Right lobe of liver (tissue), 4 donors: ENCODE measurements at regions not wholly inside any gene's neighbourhood (a gene's known extent, or its start where the extent isn't known, plus 50 kb on each side); places are given as distances from the start of the nearest gene placed in this dataset.

Source experiments
- CTCF ChIP-seq, 4 donors: fragments of 200-600 bp in 3 of 4; fragments of 450-650 bp in 1 of 4; IDR thresholded peaks; one replicate each; pipeline versions ENCODE4 v1.5.1 to v1.8.0; 2016 to 2022; ENCODE audit warnings: antibody characterized with exemption in 4 of 4, mild to moderate bottlenecking in 2 of 4
- POLR2A ChIP-seq: fragments of 450-650 bp; IDR thresholded peaks from one replicate; pipeline ENCODE4 v1.6.1; 2017; ENCODE audit warnings: antibody characterized with exemption, mild to moderate bottlenecking
- donor health status: DM: no; HTN: no; CAD: no.
- donor health status: DM: no; HTN: no; CAD: no.
- donor health status: DM: no; HTN: yes; CAD: no.

- TF ChIP-seq CTCF (IDR thresholded peaks at IDR 0.05) (no peak), POLR2A (no peak)
These were observed 405.5 kb upstream of the ADAMTS5 start for GRCh38 chr21:27372381-27372780.
